Inferior parietal cortex (tissue), 1 donor: ENCODE measurements at regions not wholly inside any gene's neighbourhood (a gene's known extent, or its start where the extent isn't known, plus 50 kb on each side); places are given as distances from the start of the nearest gene placed in this dataset.

ENCODE experiments used
- DNase-seq: peaks from one replicate; pipeline ENCODE4 v3.0.0-alpha.2; 2016; ENCODE audit errors: extremely low spot score

DNA sequence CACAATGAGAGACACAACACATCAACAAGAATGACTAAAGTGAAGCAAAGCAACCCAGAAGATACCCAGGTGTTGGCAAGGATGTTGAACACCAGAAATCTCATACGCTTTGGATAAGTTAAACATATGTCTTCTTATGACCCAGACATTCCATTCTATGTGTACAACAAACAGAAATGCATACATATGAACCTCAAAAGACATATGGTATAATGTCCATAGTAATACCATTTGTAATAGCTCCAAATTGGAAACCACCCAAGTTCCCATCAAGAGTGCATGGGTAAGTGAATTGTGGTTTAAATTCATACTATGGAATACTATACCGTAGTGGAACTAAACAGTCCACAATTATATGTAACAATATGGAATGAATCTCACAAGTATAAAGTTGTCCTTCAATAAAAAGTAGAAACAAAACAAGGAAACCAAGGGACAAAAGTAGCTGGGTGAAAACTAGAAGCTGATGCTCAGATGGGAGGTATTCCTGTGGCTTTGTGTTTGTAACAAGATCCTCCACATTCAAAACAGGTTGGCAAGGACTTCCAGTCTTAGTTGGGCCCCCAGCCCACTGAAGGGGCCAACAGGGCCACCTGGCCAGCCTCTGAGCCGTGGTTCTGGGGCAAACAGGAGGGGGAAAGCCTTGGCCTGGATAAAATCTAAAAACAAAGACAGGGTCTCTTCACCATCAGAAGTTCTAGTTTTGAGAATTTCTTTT, 171.8 kb upstream of the PITX1 start:
- DNase-seq, result no peak

DNA sequence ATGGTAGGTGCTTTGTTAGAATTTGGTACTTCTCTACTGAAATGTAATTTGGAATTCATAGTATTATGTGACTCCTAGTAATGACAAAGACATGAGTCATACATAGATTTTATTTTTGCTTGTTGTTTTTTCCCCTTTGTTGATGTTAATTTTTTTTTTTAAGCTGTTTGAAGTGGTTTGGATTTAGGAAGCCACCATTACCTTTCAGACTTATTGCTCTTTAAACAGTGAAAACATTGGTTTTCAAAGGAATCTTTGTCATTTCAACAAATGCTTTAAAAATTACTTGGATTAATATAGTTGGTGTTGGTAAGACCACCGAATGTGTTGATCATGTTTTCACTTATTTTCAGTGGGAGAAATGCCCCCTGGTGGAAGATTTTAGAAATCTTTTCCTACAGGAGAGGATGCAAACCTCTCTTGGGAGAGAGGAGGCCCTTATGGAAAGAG, 170.1 kb upstream of the PITX1 start:
- no peak for DNase-seq

DNA sequence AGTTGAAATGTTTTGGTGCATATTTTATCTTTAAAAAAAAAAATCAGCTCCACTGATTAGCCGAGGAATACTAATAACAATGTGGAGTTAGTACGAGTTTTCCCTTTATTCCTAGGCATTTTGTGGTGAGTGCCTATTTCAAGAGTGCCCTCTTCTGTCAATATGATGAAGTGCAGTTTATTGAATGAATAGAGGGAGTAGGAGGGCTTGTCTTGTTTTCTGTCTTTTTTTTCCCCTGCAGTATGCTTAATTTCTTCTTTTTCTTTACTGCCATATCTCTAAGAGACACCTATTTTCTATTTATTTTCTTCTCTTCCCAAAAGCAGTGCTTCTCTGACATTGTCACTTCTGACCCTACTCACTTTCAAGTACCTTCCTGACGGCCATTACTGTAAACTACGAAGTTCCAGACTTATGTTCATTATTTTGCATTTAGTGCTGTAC, 169.6 kb upstream of the PITX1 start:
- DNase-seq, result no peak

DNA sequence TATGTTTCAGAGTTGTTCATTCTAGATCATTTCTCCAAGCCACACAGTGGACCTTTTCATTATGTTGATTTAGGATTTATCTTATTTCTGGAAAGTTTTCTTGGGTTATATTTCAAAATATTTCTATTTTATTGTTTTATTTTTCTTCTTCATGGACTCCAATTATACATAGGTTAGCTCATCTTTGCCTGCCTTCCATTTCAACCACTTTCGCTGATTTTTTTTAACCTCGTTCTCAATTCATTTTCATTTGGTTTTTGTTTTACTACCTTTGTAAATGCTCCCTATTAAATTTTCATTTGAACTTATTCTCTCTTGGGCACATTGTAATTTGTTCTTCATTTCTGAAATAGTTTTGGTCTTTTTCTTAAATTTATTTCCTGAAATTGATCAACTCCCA, 169.0 kb upstream of the PITX1 start:
- no peak for DNase-seq

DNA sequence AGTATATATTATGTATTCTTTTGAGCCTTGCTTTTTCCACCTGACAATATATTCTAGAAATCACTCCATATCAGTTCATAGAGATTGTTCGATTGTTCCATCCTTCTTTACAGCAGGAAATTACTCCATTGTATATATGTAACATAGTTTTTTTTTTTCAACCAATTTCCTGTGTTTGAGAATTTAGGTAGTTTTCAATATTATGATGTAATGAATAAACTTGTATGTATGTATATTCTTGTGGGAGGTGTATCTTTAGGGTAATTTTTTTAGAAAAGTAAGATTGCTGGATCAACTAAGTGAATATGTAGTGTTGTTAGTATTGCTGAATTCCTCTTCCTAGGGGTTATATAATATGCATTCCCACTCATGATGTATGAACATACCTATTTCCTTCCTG, 165.9 kb upstream of the PITX1 start:
- no peak for DNase-seq

DNA sequence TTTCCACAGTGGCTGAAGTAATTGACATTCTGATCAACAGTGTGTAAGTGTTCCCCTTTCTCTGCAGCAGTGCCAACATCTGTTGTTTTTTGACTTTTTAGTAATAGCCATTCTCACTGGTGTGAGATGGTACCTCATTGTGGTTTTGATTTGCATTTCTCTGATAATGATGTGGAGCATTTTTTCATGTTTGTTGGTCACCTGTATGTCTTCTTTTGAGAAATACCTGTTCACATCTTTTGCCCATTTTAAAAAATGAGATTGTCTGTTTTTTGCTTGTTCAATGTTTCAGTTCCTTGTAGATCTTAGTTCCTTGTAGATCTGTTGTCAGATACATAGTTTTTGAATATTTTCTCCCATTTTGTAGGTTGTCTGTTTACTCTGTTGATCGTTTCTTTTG, 162.5 kb upstream of the PITX1 start:
- no peak for DNase-seq

DNA sequence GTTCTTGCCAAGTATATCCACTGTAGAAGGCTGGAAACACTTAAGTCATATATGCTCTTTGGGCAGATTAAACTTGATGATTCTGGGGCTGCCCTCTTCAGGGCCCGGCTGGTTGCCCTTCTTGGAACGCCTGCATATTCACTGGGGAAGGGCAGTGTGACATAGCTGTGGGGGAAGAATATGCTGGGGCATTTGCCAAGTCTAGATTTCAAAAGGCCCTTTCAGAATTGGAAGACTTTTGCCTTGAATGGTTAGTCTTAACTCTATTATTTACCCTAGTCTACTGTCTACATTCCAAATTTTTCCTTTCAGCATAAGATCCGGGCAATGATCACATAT, 161.2 kb upstream of the PITX1 start:
- DNase-seq, result no peak

DNA sequence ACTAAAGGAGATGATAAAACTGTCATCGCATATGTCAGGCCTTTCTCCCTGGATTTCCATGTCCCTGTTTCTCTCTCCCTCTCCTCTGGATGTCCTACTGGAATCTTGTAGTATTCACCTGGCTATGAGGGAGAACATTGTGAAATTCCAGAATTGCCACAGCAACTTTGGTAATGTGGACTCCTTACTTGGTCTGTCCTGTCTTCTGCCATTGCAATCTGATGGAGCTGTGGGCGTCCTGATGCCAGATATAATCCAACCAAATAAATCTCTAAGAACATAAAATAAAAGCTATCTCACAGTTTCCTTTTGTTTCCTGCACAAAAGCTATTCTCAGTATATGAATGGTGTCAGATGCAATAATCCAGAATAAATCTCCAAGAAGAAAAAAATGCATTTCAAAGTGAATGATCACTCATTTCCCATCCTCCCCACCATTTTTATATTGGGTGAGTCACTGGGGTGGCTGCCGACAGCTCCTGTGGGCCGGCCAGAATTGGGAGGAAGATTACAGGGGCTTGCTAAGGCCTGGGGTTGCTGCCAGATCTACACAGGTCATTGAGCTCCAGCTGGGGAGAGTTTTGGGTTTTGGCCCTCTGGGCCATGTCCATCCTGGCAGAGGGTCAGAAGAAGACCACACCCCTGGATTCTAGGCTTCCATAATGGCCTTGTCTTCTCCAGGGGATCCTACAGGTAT, 160.7 kb upstream of the PITX1 start:
- DNase-seq, result no peak

DNA sequence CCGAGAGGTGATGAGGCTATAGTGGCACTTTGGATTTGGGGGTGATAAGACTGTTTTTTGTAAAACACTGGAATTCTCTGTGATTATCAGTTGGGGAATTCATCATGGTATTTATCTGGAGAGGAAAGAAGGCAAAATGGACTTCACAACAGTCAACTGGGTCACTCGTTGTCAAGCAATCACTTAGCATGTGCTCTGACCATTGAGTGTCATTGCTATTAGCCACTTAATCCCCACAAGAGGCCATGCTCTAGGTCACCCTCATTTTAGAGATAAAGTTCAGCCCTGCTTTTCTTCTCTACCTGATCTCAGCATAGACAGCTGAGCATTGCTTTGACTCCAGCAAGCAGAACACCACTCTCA, 160.1 kb upstream of the PITX1 start:
- DNase-seq, result no peak

DNA sequence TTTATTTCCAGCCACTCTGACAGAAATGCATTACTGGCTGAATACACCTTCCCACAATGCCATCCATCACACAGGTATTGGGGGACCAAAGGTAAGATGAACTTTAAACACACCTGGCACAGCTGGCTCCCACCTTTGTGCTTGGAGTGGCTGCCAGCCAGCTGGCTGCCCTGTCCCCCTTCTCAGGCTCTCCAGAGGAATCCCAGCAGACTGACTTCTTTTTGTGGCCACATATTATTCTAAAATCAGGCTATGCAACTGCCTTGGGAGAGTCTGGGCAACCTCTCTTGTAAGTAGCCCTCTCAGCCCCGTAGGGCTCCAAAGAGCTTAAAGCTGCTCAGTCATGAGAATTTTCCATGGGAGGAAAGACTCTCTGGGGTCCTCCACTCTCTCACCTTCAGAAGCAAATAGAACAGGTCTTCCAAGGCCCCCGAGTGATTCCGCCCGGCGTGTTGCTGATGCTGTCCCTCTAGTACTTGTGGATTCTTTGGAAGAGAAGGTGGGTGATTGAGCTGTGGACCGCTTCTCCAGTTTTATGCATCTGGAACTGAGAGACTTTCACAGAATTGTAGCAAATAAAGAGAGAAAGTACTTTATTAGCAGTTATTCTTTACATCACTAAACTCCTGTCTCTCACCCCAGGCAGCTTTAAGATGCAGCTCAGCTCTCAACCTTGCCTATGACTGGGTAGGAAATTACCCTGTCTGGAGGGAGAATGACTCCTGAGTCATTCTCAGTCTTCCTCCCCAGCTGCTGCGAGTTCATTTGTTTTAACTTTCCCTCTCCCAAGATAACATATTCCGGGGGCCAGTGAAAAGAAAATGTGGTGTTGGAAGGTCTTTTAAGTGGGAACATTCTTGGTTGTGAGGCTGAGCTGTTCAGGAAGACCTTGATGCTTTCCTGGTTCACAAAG, 159.4 kb upstream of the PITX1 start:
- DNase-seq, result no peak

DNA sequence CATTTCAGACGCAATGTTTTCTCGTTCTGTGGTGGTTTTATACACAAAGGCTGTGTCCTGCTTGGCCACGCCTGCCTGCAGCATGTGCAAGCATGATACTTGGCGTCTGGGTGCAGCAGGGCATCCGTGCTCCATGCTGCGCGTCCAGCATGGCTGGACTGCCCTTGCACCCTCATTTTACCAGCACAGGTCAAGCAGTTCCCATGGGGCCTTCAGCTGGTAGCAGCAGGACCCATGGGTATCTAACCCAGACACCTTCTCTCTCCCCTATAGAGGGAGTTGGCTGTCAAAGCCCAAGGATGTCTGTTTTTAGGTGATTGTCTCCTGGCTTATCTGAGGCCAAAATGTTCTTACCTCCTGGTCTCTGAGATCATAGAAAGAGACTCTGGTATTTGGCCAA, 158.3 kb upstream of the PITX1 start:
- no peak for DNase-seq

DNA sequence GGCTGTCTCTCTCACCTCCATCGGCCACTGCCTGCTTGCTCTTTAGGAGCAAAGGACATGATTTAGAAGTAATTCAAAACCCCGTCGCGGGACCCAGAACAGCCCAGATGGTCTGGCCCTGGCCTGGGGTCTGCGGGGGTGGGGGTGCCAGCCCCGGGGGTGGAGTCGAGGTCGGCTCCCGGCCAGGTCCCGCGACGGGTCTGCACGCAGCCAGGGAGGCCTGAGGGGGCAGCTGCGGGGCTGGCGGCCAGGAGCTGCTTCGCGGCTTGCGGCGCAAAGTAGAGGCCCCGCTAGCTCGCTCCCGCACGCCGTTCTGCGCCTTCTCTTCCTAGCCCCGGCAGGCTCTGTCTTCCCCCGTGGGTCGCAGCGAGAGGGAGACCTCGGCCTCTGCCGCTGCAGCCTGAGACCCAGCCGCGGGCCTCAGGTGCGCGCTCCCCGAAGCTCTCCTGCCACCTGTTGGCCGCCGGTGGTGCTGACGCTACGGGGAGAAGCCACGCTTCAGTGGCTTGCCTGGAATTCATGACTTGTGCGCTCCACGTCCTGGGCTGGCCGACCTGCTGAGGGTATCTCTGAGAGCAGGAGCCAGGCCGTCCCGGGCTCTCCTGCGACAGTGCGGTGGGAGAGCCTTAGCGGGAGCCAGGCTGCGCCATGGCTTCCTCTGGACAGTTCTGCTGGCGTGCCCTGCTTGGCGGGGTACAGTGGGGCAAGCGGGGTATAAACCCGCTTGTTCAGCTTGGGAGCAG, 157.2 kb upstream of the PITX1 start:
- DNase-seq, result peak; percentile 60

DNA sequence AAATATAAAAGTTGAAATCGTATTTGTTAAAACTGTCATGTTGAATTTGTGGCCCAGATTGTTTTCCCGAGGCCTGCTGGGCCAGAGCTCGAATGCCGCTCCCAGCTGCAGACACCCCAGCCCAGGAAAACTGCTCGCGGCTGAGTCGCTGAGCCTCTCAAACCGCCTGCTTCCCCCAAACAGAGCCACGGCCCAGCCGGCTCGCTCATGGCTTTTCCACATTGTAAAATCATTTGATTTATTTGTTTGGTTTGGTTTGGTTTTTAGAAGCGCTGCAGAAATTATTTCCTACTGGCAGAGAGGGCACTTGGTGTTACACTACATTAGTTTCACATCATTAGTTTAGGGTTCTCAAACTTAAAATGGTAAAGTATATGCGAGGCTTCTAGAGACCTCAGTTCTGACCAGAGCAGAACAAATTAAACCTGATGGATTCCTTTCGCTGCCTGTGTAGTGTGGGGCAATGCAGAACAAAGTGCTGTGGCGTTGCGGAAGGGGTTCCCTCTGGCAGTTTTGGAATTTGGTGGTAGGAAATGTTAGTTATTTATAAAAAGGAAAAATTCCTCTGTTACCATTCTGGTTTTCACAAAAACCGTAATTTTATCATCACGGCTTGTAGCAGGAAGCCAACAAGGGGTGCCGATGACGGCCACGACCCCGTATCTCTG, 156.5 kb upstream of the PITX1 start:
- DNase-seq, result no peak

DNA sequence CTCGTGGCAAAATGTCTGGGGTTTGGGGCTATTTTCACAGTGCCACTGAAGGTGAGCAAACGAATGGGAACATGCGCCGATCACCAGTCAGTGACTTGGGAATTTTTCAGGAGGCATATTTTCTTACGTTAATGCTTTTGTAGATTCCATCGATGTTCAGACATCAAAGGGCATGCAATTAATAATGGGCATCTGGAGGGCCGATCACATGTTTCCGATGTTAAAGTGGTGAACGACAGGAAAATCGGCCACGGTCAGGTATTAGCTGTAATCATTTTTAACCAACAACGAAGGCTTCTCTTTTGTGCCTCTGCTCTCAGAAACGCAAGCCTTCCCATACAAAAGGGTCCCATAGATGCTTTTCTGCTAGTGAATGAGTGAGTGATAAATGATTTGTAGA, 155.0 kb upstream of the PITX1 start:
- no peak for DNase-seq

DNA sequence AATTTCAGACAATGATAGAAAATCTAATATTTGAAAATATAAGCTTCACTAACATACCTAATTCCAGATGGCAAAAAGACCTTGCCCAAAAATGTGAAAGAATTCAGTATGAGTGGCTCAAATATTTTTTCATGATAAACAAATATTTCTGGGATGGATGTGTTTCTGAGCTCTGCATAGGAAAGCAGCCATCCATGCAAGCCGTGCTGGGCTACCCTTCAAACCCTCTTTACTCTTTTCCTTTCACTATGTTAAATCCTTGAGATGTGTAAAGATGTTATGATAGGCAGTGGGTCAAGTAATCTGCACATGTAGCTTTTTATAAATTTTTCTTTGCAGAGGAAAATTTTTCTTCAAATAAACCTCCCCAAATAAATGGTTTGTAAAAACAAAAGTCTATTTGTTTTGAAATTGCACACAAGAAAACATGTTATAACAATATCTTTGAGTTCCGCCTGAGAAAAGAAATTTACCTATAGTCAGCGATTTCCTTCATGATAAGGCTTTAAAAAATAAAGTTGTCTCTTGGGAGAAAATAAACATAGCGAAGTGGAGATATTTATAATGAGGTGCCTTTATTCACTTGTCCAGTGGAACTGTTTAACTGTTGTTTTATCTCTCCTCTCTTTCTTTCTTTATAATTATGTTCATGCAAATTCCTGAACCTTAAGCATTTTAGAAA, 154.3 kb upstream of the PITX1 start:
- DNase-seq, result no peak

DNA sequence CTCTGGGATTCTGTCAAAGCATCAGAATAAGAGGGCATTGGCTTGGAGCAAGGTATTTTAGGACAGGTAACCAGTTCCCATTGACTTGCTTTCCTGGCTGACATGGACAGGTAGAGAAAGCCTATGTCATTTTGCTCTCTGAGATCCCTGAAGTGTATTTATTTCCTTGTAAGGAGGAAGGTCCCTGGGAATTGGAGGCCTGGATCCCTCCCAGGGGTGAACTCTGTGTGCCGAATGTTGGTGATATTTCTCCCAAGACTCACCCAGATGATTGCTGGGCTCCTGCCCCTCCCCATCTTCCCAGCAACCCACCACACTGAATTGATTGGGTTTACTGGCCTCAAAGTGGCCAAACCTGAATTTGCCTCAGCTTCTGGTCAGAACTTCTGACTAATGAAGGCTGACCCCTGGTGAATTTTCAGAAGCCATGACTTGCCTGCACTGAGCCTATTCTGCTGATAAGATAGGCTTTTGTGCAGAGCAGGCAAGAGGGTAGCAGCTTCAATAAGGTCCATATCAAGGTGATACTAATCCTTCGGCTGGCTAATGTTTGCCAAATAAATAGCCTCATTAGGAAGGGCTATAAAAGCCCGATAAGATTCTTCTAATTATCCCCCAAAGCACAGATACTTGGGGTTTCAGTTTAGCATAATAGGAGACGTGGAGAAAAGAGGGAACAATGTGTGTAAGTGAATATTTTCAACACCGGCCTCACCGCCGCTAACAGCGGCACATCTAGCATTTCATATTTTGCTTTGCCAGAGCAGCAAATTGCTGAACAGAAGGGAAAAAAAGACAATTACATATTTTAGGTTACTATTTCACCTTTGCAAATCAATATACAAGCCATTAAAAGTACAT, 152.9 kb upstream of the PITX1 start:
- DNase-seq, result no peak

DNA sequence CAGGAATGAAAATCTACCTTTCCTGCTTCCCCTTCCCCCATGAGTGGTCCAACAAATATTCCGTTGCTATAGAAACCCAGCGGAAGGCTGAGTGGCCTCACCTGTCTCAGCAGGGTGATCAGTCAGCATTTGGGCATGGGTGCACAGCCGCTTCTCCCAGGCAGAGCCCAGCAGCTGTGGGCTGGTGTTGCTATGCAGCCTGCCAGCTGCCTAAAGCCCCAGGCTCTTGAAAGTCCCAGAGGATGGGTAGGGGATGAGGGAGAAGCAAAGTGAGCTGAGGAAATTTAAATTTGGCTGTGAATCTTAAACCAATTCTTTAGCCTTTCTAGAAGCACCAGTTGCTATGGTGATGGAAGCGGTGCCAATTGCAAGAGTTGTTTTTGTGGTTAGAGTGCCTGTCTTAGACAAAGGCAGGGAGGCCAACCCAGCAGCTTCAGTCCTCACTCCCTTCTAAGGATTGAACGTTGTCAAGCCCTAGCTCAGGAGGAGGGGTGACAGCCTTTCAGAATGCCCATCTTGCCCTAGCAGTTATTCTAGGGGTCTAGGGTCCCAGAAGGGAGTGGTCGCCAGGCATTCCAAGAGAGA, 151.5 kb upstream of the PITX1 start:
- peak; percentile 77 for DNase-seq

DNA sequence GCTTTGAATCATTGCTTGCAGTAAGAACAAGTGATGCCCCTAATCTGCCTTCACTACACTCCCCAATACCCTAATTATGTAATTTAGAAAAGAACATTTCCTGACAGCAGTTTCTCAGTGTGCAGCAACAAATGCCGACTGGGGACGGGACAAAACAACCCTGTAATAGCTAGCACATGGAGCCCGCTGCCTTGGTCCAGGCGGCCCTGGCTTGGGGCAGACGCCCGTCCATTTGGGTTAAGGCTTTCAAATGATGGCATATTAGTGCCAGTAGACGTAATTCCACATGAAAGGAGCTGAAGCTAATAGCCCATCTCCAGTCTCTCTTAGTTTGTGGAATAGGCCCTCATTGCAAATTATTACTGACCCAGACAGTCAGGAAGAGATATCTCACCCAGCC, 150.6 kb upstream of the PITX1 start:
- DNase-seq, result no peak

DNA sequence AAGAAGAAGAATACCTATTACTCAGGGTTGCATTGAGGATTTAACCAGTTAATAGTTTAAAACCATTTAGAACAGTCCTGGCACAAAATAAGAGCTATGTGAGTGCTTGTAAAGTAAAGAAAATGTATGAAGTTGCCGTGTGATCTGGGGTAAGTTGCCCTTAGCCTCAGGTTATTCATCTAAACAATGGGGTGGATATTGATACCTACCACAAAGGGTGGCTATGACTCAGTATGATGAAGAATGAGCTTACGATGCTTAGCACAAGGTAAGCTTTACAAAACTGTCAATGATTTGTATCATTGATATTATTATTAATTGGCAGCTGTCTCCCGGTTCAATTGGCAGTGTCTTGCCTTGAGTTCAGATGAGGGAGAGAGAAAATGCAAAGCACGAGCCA, 149.4 kb upstream of the PITX1 start:
- DNase-seq, result no peak

DNA sequence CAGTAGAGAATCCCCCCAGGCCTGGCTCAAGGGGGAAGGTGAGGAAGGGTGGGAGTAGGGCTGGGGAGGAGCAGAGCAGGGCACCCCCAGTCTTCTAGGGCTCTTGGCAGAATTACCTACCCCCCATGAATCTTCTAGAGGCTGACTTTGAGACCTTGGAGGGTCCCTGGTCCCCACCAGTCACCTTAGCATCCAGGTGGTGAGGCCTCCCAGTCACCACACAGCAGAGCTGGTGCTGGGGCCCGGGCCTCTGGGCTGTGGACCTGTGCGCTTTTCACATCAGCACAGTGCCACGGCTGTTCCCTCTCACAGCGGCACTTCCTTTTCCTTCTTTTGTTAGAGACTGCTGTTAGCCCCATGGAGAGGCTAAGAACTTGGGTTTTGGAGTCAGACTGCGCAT, 148.6 kb upstream of the PITX1 start:
- DNase-seq, result no peak
